ENCODE measurements at regions not wholly inside any gene's neighbourhood (a gene's known extent, or its start where the extent isn't known, plus 50 kb on each side); places are given as distances from the start of the nearest gene placed in this dataset.

- TF ChIP-seq CTCF (IDR thresholded peaks at IDR 0.05) (no peak), POLR2A (IDR thresholded peaks at IDR 0.05) (no peak)
These were observed 837.0 kb downstream of the PDCD6IP start for GRCh38 chr3:34635352-34635850.

Data from lower leg skin (tissue), 3 donors.